ENCODE measurements at regions not wholly inside any gene's neighbourhood (a gene's known extent, or its start where the extent isn't known, plus 50 kb on each side); places are given as distances from the start of the nearest gene placed in this dataset.
"Not testable (repeated sequence)": the region's sequence is repeated elsewhere in the genome, so short reads cannot be mapped to it uniquely, and the experiment has no call there.

GRCh38 chr3:144900366-144900765, 928.7 kb downstream of the DIPK2A start:
- no peak overlapping the region for H2AK5ac ChIP-seq (ENCODE audit: low read length)
- H4K91ac ChIP-seq (ENCODE audit: low read depth, low read length), result no peak overlapping the region
- H2BK5ac ChIP-seq (ENCODE audit: low read depth, low read length, poor library complexity), result no peak overlapping the region
- H2AFZ ChIP-seq (ENCODE audit: insufficient read depth, low read length, poor library complexity), result no peak overlapping the region
- DNase-seq, result no peak
- no peaks in the 10 kb centered on the region for H3K4me1 ChIP-seq (ENCODE audit: control insufficient read depth in 1 of 2, insufficient read depth in 2 of 2, low read length in 2 of 2)
- no peak overlapping the region for H3K4me2 ChIP-seq (ENCODE audit: low read length)
- H3K79me1 ChIP-seq (ENCODE audit: low read length), result peaks cover 2% of the 10 kb centered on the region
- H2BK12ac ChIP-seq (ENCODE audit: low read length), result no peak overlapping the region
- no peak overlapping the region for H3K23ac ChIP-seq (ENCODE audit: low read length)
- peaks cover 0 to 2% of the 10 kb centered on the region in 2 experiments for H3K36me3 ChIP-seq (ENCODE audit: control insufficient read depth in 1 of 2, insufficient read depth in 2 of 2, low read length in 2 of 2)
- H4K8ac ChIP-seq (ENCODE audit: low read depth, low read length), result no peak overlapping the region
- peaks cover 4% of the 10 kb centered on the region for H3K9me3 ChIP-seq (ENCODE audit: insufficient read depth, low read depth, low read length)
- no peaks in the 10 kb centered on the region for H3K79me2 ChIP-seq (ENCODE audit: control insufficient read depth, insufficient read depth, low read length, poor library complexity)
- H3K18ac ChIP-seq (ENCODE audit: low read length), result no peak overlapping the region
- H3K27me3 ChIP-seq (ENCODE audit: insufficient read depth, low read length), result no peaks in the 10 kb centered on the region
- no peak overlapping the region for H3K27ac ChIP-seq (ENCODE audit: low read depth, low read length)
- no peak overlapping the region for H4K12ac ChIP-seq (ENCODE audit: low read depth, low read length)
- H3K4me3 ChIP-seq (ENCODE audit: low read depth, low read length), result no peak overlapping the region
- no peak overlapping the region for H3K9ac ChIP-seq (ENCODE audit: low read length)
- H3K4ac ChIP-seq (ENCODE audit: low read depth, low read length), result no peak overlapping the region
- H2BK120ac ChIP-seq (ENCODE audit: insufficient read depth, low read length, poor library complexity), result no peak overlapping the region
- no peak overlapping the region for H3K14ac ChIP-seq (ENCODE audit: low read length)

GRCh38 chr3:144907581-144907980, 936.0 kb downstream of the DIPK2A start:
- not testable (repeated sequence) for H3K4me2 ChIP-seq (ENCODE audit: low read length); H3K79me1 ChIP-seq (ENCODE audit: low read length); H3K14ac ChIP-seq (ENCODE audit: low read length); H3K23ac ChIP-seq (ENCODE audit: low read length); H3K27ac ChIP-seq (ENCODE audit: low read depth, low read length); H4K8ac ChIP-seq (ENCODE audit: low read depth, low read length); H3K18ac ChIP-seq (ENCODE audit: low read length); H2BK5ac ChIP-seq (ENCODE audit: low read depth, low read length, poor library complexity); H3K27me3 ChIP-seq (ENCODE audit: insufficient read depth, low read length); H2AFZ ChIP-seq (ENCODE audit: insufficient read depth, low read length, poor library complexity); H2BK120ac ChIP-seq (ENCODE audit: insufficient read depth, low read length, poor library complexity); H3K79me2 ChIP-seq (ENCODE audit: control insufficient read depth, insufficient read depth, low read length, poor library complexity); H3K4ac ChIP-seq (ENCODE audit: low read depth, low read length); H3K4me1 ChIP-seq (ENCODE audit: control insufficient read depth in 1 of 2, insufficient read depth in 2 of 2, low read length in 2 of 2); H3K9ac ChIP-seq (ENCODE audit: low read length); H2AK5ac ChIP-seq (ENCODE audit: low read length); H4K12ac ChIP-seq (ENCODE audit: low read depth, low read length); H3K36me3 ChIP-seq (ENCODE audit: control insufficient read depth in 1 of 2, insufficient read depth in 2 of 2, low read length in 2 of 2); H2BK12ac ChIP-seq (ENCODE audit: low read length); H3K9me3 ChIP-seq (ENCODE audit: insufficient read depth, low read depth, low read length); H3K4me3 ChIP-seq (ENCODE audit: low read depth, low read length); H4K91ac ChIP-seq (ENCODE audit: low read depth, low read length); DNase-seq
- WGBS (ENCODE audit: extremely low coverage, insufficient coverage, insufficient read length), result no CpG with 5 or more reads among the region's 3 CpGs

- no CpG with 5 or more reads among the region's 7 CpGs for WGBS (ENCODE audit: extremely low coverage, insufficient coverage, insufficient read length)
- no peak overlapping the region for H2AFZ ChIP-seq (ENCODE audit: insufficient read depth, low read length, poor library complexity)
- no peak overlapping the region for H3K4ac ChIP-seq (ENCODE audit: low read depth, low read length)
- no peak overlapping the region for H3K27ac ChIP-seq (ENCODE audit: low read depth, low read length)
- no peaks in the 10 kb centered on the region for H3K9me3 ChIP-seq (ENCODE audit: insufficient read depth, low read depth, low read length)
- H3K23ac ChIP-seq (ENCODE audit: low read length), result no peak overlapping the region
- H3K4me1 ChIP-seq (ENCODE audit: control insufficient read depth in 1 of 2, insufficient read depth in 2 of 2, low read length in 2 of 2), result peaks cover 2% of the 10 kb centered on the region in 2 experiments
- no peaks in the 10 kb centered on the region for H3K79me2 ChIP-seq (ENCODE audit: control insufficient read depth, insufficient read depth, low read length, poor library complexity)
- no peak overlapping the region for H4K91ac ChIP-seq (ENCODE audit: low read depth, low read length)
- H4K8ac ChIP-seq (ENCODE audit: low read depth, low read length), result no peak overlapping the region
- H2BK12ac ChIP-seq (ENCODE audit: low read length), result no peak overlapping the region
- H3K4me2 ChIP-seq (ENCODE audit: low read length), result no peak overlapping the region
- H3K4me3 ChIP-seq (ENCODE audit: low read depth, low read length), result no peak overlapping the region
- no peak for DNase-seq
- H3K14ac ChIP-seq (ENCODE audit: low read length), result no peak overlapping the region
- H2BK120ac ChIP-seq (ENCODE audit: insufficient read depth, low read length, poor library complexity), result no peak overlapping the region
- H3K79me1 ChIP-seq (ENCODE audit: low read length), result peaks cover 1% of the 10 kb centered on the region
- H3K18ac ChIP-seq (ENCODE audit: low read length), result no peak overlapping the region
- H2BK5ac ChIP-seq (ENCODE audit: low read depth, low read length, poor library complexity), result no peak overlapping the region
- no peaks in the 10 kb centered on the region for H3K36me3 ChIP-seq (ENCODE audit: control insufficient read depth in 1 of 2, insufficient read depth in 2 of 2, low read length in 2 of 2)
- H3K27me3 ChIP-seq (ENCODE audit: insufficient read depth, low read length), result no peaks in the 10 kb centered on the region
- no peak overlapping the region for H4K12ac ChIP-seq (ENCODE audit: low read depth, low read length)
- H2AK5ac ChIP-seq (ENCODE audit: low read length), result no peak overlapping the region
- no peak overlapping the region for H3K9ac ChIP-seq (ENCODE audit: low read length)
Measured at GRCh38 chr3:144912968-144913367, 941.3 kb downstream of the DIPK2A start.

GRCh38 chr3:144915202-144915601, 943.6 kb downstream of the DIPK2A start:
- Histone ChIP-seq H3K14ac (ENCODE audit: low read length) (no peak overlapping the region), H3K36me3 (ENCODE audit: control insufficient read depth in 1 of 2, insufficient read depth in 2 of 2, low read length in 2 of 2) (no peaks in the 10 kb centered on the region), H4K8ac (ENCODE audit: low read depth, low read length) (no peak overlapping the region), H2AK5ac (ENCODE audit: low read length) (no peak overlapping the region), H2BK12ac (ENCODE audit: low read length) (no peak overlapping the region), H3K79me2 (ENCODE audit: control insufficient read depth, insufficient read depth, low read length, poor library complexity) (no peaks in the 10 kb centered on the region), H4K12ac (ENCODE audit: low read depth, low read length) (no peak overlapping the region), H3K9ac (ENCODE audit: low read length) (no peak overlapping the region), H4K91ac (ENCODE audit: low read depth, low read length) (no peak overlapping the region), H3K4me2 (ENCODE audit: low read length) (no peak overlapping the region), H3K4ac (ENCODE audit: low read depth, low read length) (no peak overlapping the region), H3K27me3 (ENCODE audit: insufficient read depth, low read length) (no peaks in the 10 kb centered on the region), H3K9me3 (ENCODE audit: insufficient read depth, low read depth, low read length) (no peaks in the 10 kb centered on the region), H2BK120ac (ENCODE audit: insufficient read depth, low read length, poor library complexity) (no peak overlapping the region), H3K4me1 (ENCODE audit: control insufficient read depth in 1 of 2, insufficient read depth in 2 of 2, low read length in 2 of 2) (no peaks in the 10 kb centered on the region), H3K18ac (ENCODE audit: low read length) (no peak overlapping the region), H2AFZ (ENCODE audit: insufficient read depth, low read length, poor library complexity) (no peak overlapping the region), H3K27ac (ENCODE audit: low read depth, low read length) (no peak overlapping the region), H3K23ac (ENCODE audit: low read length) (no peak overlapping the region), H3K79me1 (ENCODE audit: low read length) (no peaks in the 10 kb centered on the region), H2BK5ac (ENCODE audit: low read depth, low read length, poor library complexity) (no peak overlapping the region), H3K4me3 (ENCODE audit: low read depth, low read length) (no peak overlapping the region)
- no peak for DNase-seq
- 100% methylated on average over 1 of the region's 5 CpGs for WGBS (ENCODE audit: extremely low coverage, insufficient coverage, insufficient read length)
